ENCODE measurements at regions not wholly inside any gene's neighbourhood (a gene's known extent, or its start where the extent isn't known, plus 50 kb on each side); places are given as distances from the start of the nearest gene placed in this dataset.

- no peak for DNase-seq (ENCODE audit: low read depth in 2 of 2)
These were observed 308.5 kb upstream of the NFE2L3 start for GRCh38 chr7:25843467-25843866.

GRCh38 chr7:25844102-25844870 is 307.7 kb upstream of the NFE2L3 start:
- no peak for DNase-seq (ENCODE audit: low read depth in 2 of 2)

- no peak for DNase-seq (ENCODE audit: low read depth in 2 of 2)
These were observed 306.5 kb upstream of the NFE2L3 start for GRCh38 chr7:25845464-25845863.

- no peak for DNase-seq (ENCODE audit: low read depth in 2 of 2)
These were observed 305.3 kb upstream of the NFE2L3 start for GRCh38 chr7:25846722-25847121.

- no peak for DNase-seq (ENCODE audit: low read depth in 2 of 2)
These were observed 304.5 kb upstream of the NFE2L3 start for GRCh38 chr7:25847336-25848070.

GRCh38 chr7:25849500-25850184 is 302.4 kb upstream of the NFE2L3 start:
- no peak for DNase-seq (ENCODE audit: low read depth in 2 of 2)

- no peak for DNase-seq (ENCODE audit: low read depth in 2 of 2)
These were observed 301.8 kb upstream of the NFE2L3 start for GRCh38 chr7:25850216-25850615.

- DNase-seq (ENCODE audit: low read depth in 2 of 2) = no peak
These were observed 301.3 kb upstream of the NFE2L3 start for GRCh38 chr7:25850735-25851134.

- DNase-seq (ENCODE audit: low read depth in 2 of 2) = no peak
These were observed 300.4 kb upstream of the NFE2L3 start for GRCh38 chr7:25851332-25852210.

- no peak for DNase-seq (ENCODE audit: low read depth in 2 of 2)
These were observed 299.6 kb upstream of the NFE2L3 start for GRCh38 chr7:25852211-25852938.

- no peak for DNase-seq (ENCODE audit: low read depth in 2 of 2)
These were observed 299.1 kb upstream of the NFE2L3 start for GRCh38 chr7:25852939-25853271.

- no peak for DNase-seq (ENCODE audit: low read depth in 2 of 2)
These were observed 298.7 kb upstream of the NFE2L3 start for GRCh38 chr7:25853314-25853713.

- DNase-seq (ENCODE audit: low read depth in 2 of 2) = no peak
These were observed 297.9 kb upstream of the NFE2L3 start for GRCh38 chr7:25854059-25854458.

GRCh38 chr7:25854608-25855497 is 297.1 kb upstream of the NFE2L3 start:
- no peak for DNase-seq (ENCODE audit: low read depth in 2 of 2)

- no peak for DNase-seq (ENCODE audit: low read depth in 2 of 2)
These were observed 295.9 kb upstream of the NFE2L3 start for GRCh38 chr7:25855854-25856782.

- DNase-seq (ENCODE audit: low read depth in 2 of 2) = no peak
These were observed 294.5 kb upstream of the NFE2L3 start for GRCh38 chr7:25857376-25858067.

GRCh38 chr7:25858200-25858524 is 293.8 kb upstream of the NFE2L3 start:
- DNase-seq (ENCODE audit: low read depth in 2 of 2) = no peak

Data from activated CD8-positive, alpha-beta memory T cell treated with anti-CD3 and anti-CD28 coated beads for 4 hours (primary cell).